ENCODE measurements at regions not wholly inside any gene's neighbourhood (a gene's known extent, or its start where the extent isn't known, plus 50 kb on each side); places are given as distances from the start of the nearest gene placed in this dataset.

DNA sequence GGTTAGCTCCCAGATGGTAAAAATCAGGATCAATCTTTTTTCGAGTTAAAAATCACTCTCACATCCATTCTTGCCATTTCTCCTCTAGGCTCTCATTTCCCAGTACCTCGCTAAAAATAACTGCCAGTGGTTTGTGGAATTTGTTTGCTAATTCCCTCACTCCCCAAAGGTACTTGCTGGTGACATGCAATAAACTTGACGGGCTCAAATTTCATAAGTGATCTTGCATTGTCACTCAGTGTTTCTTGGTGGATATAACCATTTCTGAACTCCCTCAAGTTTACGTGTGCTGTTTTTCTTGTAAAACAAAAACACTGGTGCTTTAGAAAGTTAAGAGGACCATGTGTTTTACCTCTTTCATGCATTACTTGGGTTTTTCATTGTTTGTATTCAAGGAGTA, 399.2 kb upstream of the MKI67 start:
- FAIRE-seq (no peak), DNase-seq (ENCODE audit: low read depth, low spot score) (no peak)
- POLR2A ChIA-PET, result no interaction called here
- H3K9me1 ChIP-seq (replicated peaks; ENCODE audit: control insufficient read depth, extremely low read depth, insufficient read depth, low read length), result no peaks in the 10 kb centered on the region
- no peak overlapping the region for H3K4me2 ChIP-seq (ENCODE audit: insufficient read depth, low read length)
- no TSS peak for BruUV-seq (replicated peaks)
- CTCF ChIA-PET, result no interaction called here
- H3K79me2 ChIP-seq (ENCODE audit: control insufficient read depth, insufficient read depth, low read length), result no peaks in the 10 kb centered on the region
- intact Hi-C loops (cut with micrococcal nuclease) (no loop called here), dilution Hi-C loops (cut with MboI; ENCODE audit: extremely low pct_ligation_motif_present, low sequenced_read_pairs) (no loop called here)
- H3K27ac ChIP-seq (ENCODE audit: insufficient read depth, low read depth, low read length), result no peak overlapping the region
- no peaks in the 10 kb centered on the region for H3K9me3 ChIP-seq (replicated peaks; ENCODE audit: control insufficient read depth, insufficient read depth, low read length)
- no peak overlapping the region for H2AFZ ChIP-seq (ENCODE audit: low read depth, low read length)
- H3K4me3 ChIP-seq (replicated peaks in 1 of 3; ENCODE audit: insufficient read depth in 1 of 3, low read depth in 1 of 3, low read length in 3 of 3), result no peak overlapping the region
- H3K4me1 ChIP-seq (ENCODE audit: control insufficient read depth, extremely low read depth, insufficient read depth, low read length), result no peaks in the 10 kb centered on the region
- no peak overlapping the region for H3K9ac ChIP-seq (replicated peaks; ENCODE audit: extremely low read depth, insufficient read depth, low read length)
- H4K20me1 ChIP-seq (replicated peaks; ENCODE audit: control insufficient read depth, extremely low read depth, insufficient read depth, low read length), result no peaks in the 10 kb centered on the region
- H3K27me3 ChIP-seq (ENCODE audit: control insufficient read depth in 2 of 2, insufficient read depth in 2 of 2, low read length in 2 of 2), result no peaks in the 10 kb centered on the region
- no peaks in the 10 kb centered on the region for H3K36me3 ChIP-seq (ENCODE audit: control insufficient read depth in 2 of 2, extremely low read depth in 1 of 2, insufficient read depth in 2 of 2, low read length in 2 of 2)
- TF ChIP-seq EZH2 (IDR thresholded peaks at IDR 0.05; ENCODE audit: borderline replicate concordance, low read depth, low read length, severe bottlenecking), result no peak
- TF ChIP-seq, protein P1, sequence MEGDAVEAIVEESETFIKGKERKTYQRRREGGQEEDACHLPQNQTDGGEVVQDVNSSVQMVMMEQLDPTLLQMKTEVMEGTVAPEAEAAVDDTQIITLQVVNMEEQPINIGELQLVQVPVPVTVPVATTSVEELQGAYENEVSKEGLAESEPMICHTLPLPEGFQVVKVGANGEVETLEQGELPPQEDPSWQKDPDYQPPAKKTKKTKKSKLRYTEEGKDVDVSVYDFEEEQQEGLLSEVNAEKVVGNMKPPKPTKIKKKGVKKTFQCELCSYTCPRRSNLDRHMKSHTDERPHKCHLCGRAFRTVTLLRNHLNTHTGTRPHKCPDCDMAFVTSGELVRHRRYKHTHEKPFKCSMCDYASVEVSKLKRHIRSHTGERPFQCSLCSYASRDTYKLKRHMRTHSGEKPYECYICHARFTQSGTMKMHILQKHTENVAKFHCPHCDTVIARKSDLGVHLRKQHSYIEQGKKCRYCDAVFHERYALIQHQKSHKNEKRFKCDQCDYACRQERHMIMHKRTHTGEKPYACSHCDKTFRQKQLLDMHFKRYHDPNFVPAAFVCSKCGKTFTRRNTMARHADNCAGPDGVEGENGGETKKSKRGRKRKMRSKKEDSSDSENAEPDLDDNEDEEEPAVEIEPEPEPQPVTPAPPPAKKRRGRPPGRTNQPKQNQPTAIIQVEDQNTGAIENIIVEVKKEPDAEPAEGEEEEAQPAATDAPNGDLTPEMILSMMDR (IDR thresholded peaks at IDR 0.05; ENCODE audit: extremely low read depth in 1 of 2, insufficient read depth in 1 of 2, low read depth in 1 of 2, low read length in 2 of 2), result no peak
- no peak for TF ChIP-seq POLR2A (IDR thresholded peaks at IDR 0.05; ENCODE audit: low read depth, low read length)
- no peak for TF ChIP-seq JUN (IDR thresholded peaks at IDR 0.05; ENCODE audit: borderline replicate concordance, insufficient read depth, insufficient read length, low read depth)
- no peak for TF ChIP-seq MYC (IDR thresholded peaks at IDR 0.05; ENCODE audit: low read depth, low read length)
- TF ChIP-seq, protein P2, sequence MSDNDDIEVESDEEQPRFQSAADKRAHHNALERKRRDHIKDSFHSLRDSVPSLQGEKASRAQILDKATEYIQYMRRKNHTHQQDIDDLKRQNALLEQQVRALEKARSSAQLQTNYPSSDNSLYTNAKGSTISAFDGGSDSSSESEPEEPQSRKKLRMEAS (IDR thresholded peaks at IDR 0.05; ENCODE audit: insufficient read depth, insufficient read length), result no peak
- TF ChIP-seq FOS (IDR thresholded peaks at IDR 0.05; ENCODE audit: borderline replicate concordance, insufficient read depth, low read length), result no peak
- no peak for TF ChIP-seq POLR2AphosphoS5 (IDR thresholded peaks at IDR 0.05; ENCODE audit: insufficient read depth, low read depth, low read length)
- TF ChIP-seq GATA2 (IDR thresholded peaks at IDR 0.05; ENCODE audit: insufficient read depth, insufficient read length, low read depth, low read length), result no peak
